Vagina (tissue), 2 donors: ENCODE measurements at regions not wholly inside any gene's neighbourhood (a gene's known extent, or its start where the extent isn't known, plus 50 kb on each side); places are given as distances from the start of the nearest gene placed in this dataset.

Experiments
- CTCF ChIP-seq, 3 experiments: fragments of 450-650 bp in 2 of 3; fragments of 200-600 bp in 1 of 3; sonication (generic) in 1 of 3; IDR thresholded peaks; one replicate each; pipeline ENCODE4 v1.5.1; 2017 to 2019; ENCODE audit warnings: antibody characterized with exemption in 3 of 3, mild to moderate bottlenecking in 2 of 3, moderate library complexity in 2 of 3
- POLR2A ChIP-seq, 2 donors: fragments of 450-650 bp; IDR thresholded peaks; one replicate each; pipeline ENCODE4 v1.6.1; 2017; ENCODE audit warnings: antibody characterized with exemption in 2 of 2, mild to moderate bottlenecking in 2 of 2, moderate library complexity in 2 of 2

DNA sequence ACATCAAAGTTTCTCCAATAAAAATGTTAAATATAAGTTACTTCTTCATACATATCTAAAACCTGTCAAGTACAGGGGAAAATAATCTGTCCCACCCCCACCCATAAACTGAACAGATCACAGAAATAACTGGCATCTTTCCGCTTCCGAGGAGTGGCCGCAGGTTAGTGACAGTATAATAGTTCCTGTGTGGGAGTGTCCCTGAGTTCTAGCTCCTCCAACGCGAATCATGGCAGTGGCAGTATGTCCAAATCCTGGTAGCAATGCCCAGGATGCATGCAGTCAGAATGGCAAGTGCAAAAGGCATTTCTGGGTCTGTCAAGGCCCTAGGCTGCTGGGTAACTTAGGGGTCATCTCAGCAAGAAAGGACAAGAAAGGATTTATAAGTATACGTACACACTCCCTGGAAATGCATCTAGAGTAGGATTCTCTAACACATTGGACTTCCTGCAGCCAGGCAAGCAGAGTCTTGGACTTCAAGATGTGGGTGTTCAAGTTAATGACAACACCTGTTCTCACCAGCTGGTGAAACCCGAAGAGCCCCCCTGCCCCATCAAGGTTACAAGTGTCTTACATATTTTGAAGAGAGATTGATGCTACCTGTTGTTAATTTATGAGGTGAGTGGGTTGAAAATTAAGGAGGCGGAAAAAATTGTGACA, 94.4 kb upstream of the COL1A2 start:
- TF ChIP-seq CTCF (IDR thresholded peaks at IDR 0.05) (no peak), POLR2A (IDR thresholded peaks at IDR 0.05) (no peak)
